Stimulated activated CD8-positive, alpha-beta memory T cell treated with anti-CD3 and anti-CD28 coated beads, Interleukin-7, amount 100 ng/mL, for 4 hours (primary cell): ENCODE measurements at regions not wholly inside any gene's neighbourhood (a gene's known extent, or its start where the extent isn't known, plus 50 kb on each side); places are given as distances from the start of the nearest gene placed in this dataset.
A peak's percentile ranks its signal among the peaks of the same experiment; 100 is the strongest.

Source experiments
- DNase-seq, 2 donors: peaks; one replicate each; pipeline ENCODE4 v3.0.0-alpha.2; 2020; ENCODE audit warnings: low read depth in 2 of 2

- DNase-seq: no peak
Measured at GRCh38 chr1:75984781-75985180, 52.6 kb upstream of the ASB17 start.

GRCh38 chr1:75985827-75986226 is 53.6 kb upstream of the ASB17 start:
- no peak for DNase-seq

DNA sequence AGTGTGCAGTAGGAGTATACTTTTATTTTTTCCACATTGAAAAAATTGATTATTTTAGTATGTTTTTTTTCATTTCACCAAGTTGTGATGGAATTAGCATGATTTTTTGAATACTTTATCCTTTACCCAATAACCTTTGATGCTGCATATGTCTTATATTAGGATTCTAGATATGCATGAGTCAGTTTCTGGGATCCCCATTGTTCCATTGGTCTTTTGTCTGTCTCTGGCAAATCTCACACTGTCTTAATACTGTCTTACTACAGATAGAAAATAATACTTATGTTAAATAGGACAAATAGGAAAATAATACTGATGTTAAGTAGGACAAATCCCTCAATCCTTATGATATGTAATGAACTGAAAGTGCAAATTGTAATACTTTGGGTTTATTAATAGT is 54.3 kb upstream of the ASB17 start:
- DNase-seq: no peak

GRCh38 chr1:75989121-75989520 is 56.9 kb upstream of the ASB17 start:
- DNase-seq: no peak

GRCh38 chr1:75990686-75991085 is 58.5 kb upstream of the ASB17 start:
- DNase-seq: no peak

DNA sequence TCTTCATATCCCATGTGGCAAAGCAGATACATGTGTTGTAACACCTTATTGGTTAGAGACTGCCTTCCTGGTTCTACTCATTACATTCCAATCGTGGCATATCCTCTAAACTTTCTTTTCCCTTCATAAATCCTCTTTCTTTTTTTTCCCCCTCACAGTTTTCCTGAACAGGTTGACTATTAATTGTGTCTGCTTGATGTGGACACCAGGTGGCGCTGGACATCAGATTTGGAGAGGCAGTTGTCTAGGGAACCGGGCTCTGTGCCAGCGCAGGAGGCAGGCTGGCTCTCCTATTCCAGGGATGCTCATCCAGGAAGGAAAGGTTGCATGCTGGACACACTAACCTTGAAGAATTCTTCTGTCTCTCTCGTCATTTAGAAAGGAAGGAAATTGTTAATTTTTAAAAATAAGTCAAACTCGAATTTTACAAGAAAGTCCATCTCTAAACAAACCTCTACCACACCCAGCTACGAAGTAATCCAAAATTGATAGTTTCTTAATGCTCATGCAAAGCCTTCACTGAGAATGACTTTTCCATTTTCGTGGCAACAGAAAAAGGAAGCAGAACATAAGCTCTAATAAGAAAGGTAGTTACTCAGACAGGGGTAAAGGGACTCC is 59.4 kb upstream of the ASB17 start:
- DNase-seq: peak; percentile 40 to 42

DNA sequence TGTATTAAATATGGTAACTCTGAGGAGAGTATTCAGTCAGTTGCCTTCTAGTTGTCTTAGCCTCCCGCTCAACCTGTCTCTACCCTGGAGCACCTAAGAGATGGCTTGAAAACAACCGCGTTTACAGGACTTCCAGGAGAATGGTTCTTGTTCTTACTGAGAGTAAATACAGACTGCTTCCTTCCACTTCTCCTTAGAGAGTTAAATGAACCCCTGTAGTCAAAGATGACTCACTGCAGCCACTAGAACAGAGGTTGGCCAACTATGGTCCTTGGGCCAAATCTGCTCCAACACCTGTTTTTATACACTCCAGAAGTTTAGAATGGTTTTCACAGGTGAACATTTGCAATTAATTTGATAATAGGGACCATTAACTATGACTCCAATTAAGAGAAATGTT is 60.1 kb upstream of the ASB17 start:
- DNase-seq: no peak

GRCh38 chr1:75993661-75994060 is 61.5 kb upstream of the ASB17 start:
- no peak for DNase-seq

- DNase-seq: no peak
Measured at GRCh38 chr1:75996196-75996595, 64.0 kb upstream of the ASB17 start.

GRCh38 chr1:75999034-75999433 is 66.8 kb upstream of the ASB17 start:
- no peak for DNase-seq

DNA sequence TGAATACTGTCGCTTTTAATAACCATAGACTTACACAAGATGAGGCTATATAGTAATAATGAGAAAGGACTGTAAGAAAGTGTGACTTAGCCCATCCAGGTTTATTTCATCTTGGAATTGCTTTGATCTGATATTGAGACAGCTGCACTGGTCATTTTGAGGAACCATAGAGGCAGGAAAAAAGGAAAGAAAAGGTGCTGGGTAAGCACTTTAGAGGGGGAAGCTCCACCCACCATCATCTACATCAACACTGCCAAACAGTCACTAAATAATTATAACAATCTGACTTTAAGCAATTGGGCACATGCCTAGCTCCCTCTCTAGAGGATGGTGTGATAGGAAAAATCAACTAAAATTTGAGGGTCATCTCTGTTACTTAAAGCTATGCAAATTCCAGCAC is 70.6 kb upstream of the ST6GALNAC3 start:
- DNase-seq: no peak

DNA sequence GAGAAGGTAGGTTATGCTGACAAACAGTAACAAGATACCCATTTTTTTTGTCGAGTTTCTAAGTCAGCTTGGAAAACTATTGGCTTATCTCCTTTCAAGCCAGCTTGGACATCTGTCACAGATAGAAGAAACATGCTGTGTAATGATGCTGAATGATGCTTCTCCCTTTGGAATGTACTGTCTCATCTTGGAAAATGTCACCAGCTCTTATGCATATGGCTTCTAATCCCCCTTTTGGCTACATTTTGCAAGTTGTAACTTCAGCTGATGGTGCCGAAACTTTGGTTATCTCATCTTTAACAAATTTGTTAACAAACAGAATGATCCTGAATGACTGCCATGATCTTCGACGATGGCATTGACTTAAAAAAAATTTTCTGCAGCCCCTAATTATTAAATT is 68.8 kb upstream of the ST6GALNAC3 start:
- DNase-seq: no peak

DNA sequence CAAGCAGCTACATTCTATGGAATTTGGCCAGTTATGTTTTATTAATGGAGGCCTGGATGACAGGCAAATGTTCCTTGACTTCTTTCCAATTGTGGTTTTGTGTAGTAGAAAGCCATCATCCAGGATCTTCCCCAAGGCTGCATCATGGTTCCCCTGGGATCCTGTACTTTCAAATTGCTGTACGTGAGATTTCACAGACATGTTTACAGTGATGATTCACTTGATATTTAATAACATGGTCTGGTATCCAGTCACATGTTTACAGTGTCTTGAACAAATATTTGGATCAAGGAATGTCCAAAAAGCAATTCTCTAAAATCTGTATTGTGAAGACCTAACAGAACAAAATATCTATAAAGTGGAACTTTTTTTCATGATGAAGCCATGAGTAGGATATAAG is 68.3 kb upstream of the ST6GALNAC3 start:
- no peak for DNase-seq

GRCh38 chr1:76010802-76011201 is 63.7 kb upstream of the ST6GALNAC3 start:
- no peak for DNase-seq

GRCh38 chr1:76012341-76013205 is 62.0 kb upstream of the ST6GALNAC3 start:
- DNase-seq: no peak

GRCh38 chr1:76013206-76013581 is 61.4 kb upstream of the ST6GALNAC3 start:
- no peak for DNase-seq

- no peak for DNase-seq
Measured at GRCh38 chr1:76015478-76016103, 59.0 kb upstream of the ST6GALNAC3 start.

GRCh38 chr1:76018045-76018444 is 56.5 kb upstream of the ST6GALNAC3 start:
- no peak for DNase-seq

DNA sequence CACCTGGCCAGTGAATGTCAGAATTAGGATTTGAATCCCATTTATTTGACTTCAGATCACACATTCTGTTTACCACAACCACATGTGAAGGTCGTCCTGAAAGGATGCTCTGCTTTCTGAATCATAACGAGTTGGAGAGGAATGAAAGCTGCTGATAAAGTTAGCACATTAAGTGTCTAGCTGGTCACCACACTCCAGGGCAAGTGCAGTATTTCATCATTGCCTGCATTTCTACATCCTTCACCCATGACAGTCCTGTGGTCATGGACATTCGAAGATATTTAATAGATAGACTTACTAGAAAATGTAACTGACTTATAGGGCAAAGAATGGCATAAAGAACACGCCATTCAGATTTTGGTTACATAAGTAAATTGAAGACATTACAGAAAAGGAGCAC is 52.7 kb upstream of the ST6GALNAC3 start:
- no peak for DNase-seq

DNA sequence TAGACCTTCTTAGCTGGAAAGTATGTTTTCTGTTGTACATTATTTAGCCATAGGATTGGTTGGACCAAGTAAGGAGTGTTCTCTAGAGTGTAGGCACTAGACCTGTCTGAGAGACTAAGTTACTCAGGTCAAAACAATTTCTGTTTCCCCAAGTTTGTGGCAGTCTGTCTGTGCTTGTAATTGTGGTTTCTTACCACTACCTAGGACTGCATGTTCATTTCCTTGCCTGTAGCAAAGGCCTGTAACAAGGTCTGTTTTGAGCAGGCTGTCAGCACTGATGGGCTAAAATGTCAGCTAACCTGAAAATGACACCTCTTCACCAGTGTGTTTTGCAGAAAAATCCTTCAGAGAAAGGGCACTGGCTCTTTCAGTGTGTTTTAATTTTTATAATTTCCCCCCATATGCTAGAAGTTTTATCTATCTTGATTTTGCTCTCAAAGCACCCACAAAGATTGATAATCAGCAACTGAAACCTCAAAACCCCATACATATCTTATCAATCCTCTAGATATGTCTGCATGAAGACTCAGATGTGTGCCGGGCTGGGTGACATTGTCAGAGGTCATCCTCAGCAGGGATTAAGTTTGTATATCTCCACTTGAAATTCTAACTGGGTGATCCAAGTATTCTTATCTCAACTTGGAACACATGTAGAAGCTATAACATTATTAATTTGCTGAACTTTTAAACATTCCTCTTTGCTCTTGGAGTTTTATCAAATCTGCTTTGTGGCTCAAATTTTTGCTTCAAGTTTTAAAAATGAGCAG is 50.7 kb upstream of the ST6GALNAC3 start:
- no peak for DNase-seq
